HG03060 (cell line): ENCODE measurements at regions not wholly inside any gene's neighbourhood (a gene's known extent, or its start where the extent isn't known, plus 50 kb on each side); places are given as distances from the start of the nearest gene placed in this dataset.

Experiments
- ATAC-seq: cut with Tn5 transposase; IDR thresholded peaks from one replicate; pipeline ENCODE4 v1.9.1; 2021; ENCODE audit warnings: low read depth, moderate number of reproducible peaks; ENCODE audit not compliant: unreplicated experiment

DNA sequence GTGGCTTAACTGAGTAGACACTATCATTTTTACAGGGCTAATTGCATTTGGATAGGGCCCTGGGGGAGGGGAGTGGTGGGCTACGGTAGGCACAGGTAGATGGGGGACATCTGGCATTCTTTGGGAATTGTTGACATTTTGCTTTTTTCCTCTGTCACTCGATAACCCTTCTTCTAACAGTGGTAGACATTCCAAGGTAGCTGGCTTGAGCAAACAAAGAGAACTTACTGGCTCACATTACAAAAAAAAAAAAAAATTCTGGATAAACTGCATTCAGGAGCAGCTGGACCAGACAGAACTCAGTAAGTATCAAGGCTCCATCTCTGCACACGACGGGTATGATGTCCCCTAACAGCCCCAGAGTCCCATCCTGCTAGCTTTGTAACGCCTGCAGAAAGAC lies 585.2 kb downstream of the ZNF608 start:
- ATAC-seq: no peak

DNA sequence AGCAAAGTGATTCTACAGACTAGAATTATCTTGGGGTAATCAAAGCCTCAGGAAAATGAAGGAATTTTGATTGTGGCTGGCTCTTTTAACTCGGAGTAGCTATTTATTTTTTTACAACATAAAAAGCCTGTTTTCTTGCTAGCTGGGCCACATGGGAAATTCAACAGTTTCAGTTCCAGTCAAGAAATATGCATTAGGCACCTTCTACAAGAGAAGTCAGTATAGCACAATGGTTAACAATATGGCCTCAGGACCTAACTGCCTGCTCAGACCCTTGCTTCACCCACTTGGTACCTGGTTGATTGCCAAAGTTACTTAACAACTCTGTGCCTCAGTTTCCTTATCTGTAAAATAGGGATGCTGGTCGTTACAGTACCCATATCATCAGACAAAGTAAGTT lies 586.2 kb downstream of the ZNF608 start:
- no peak for ATAC-seq

DNA sequence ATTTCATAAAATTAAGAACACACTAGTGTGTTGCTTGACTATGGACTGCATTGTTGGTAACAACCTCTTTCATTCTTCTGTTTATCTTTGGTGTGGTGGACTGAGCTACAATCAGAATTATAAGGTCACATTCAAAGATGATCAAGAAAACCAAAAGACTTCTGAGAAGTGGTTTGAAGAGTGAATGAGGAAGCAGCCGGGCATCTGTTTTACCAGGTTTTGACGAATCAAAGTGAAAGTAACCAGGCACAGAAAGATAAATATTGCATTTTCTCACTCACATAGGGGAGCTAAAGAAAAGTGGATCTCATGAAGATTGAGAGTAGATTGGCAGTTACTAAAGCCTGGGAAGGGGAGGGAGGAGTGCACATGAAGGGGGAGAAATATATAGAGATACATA lies 589.1 kb downstream of the ZNF608 start:
- ATAC-seq: no peak

DNA sequence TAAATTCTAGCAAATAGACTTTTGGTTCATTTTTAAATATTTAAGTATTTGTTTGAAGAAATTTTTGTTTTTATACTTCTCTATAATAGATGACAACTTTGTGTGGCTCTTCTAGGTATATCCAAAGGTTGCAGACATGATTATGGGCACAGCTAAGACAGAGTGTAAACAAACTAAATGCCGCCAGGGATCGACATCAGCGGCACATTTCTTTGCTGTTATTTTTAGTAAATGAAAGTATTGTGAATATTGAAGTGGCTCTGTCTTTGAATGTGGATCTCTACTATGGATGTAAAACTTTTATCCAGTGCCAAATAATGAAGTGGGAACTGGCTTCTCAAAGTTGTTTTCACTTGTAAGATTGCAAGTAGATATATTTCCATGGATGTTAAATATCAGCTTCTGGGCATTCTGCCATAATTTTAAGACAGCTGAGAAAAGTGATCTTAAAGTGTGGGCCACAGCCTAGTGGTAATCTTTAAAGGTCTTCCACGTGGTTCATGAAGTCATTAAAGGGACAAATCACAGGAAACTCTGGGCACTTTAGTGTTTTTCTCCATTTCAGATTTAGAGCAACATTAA lies 589.9 kb downstream of the ZNF608 start:
- no peak for ATAC-seq

DNA sequence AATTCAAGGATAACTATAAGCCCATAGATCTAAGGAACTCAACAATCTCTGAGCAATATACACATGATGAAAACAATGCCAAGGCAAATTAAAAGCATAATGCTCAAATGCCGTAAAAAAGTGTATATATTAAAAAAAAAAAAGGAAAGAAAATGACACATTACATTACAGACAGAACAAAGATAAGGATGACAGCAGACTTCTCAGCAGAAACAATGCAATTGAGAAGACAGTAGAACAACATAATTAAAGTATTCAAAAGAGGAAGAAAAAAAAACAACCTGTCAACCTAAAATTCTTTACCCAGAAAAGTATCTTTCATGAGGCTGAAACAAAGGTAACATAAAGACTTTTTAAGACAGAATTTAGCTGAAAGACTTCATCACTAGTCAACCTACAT lies 591.7 kb downstream of the ZNF608 start:
- no peak for ATAC-seq

DNA sequence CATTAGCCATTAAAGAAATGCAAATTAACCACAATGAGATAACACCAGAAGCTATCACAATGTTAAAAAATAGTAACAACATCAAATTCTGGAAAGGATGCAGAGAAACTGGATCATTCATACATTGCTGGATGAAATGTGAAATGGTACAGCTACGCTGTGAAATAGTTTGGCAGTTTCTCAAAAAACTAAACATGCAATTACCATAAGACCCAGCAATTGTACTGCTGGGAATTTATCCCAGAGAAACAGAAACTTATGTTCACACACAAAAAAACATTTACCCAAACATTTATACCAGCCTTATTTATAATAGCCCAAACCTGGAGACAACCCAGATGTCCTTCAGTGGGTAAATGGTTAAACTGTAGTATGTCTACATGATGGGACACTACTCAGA lies 592.9 kb downstream of the ZNF608 start:
- no peak for ATAC-seq

DNA sequence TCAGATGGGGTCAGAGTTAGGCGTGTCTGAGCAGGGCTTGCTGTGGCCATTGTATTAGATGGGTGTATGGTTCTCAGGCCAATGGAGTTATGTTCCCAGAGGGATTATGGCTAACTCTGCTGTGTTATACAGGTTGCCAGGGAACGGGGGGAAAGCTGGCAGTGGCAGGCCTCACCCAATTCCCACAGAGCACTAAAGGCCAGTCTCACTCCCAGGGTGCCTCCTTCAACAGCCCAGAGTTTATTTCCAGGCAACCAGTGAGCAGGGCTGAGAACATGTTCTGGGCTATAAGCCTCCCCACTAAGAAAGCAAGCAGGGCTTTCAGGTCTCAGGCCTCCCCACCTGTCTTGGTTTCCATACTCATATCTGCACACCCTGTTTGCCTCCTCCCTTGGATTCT lies 597.9 kb downstream of the ZNF608 start:
- ATAC-seq: no peak

DNA sequence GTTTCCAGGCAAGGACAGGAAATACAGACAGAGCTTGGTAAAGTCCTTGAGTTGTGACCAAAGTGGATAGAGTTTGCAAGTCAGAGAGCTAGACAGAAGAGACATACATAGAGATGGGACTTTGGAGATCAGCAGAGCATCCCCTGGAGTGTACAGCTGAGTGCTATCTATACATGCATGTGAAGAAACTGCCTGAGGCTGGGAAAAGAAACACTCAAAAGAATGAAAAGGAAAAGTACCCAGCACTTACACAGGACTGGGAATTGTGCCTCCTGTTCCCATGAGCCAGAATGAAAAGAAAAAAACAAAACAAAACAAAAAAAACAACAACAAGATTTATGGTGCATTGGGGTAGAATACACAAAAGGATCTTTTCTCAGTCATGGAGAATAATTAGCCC lies 606.4 kb downstream of the ZNF608 start:
- ATAC-seq: no peak

DNA sequence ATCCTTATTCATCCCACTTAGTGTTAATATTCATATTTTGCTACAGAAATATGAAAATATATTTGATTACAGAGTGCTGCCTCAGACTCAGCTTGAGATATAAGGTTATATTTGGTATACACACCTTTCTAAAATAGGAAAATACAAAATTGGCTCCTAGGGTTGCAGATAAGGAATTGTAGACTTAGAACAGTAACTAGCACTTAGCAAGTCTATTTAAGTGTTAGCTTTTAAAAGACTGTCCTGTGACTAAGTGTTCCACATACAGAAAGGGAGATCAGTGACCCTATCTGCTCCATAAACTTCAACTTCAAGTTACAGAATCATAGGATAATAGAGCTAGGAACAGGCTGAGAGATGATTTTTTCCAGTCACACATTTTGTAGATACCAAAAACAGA lies 607.0 kb downstream of the ZNF608 start:
- no peak for ATAC-seq

DNA sequence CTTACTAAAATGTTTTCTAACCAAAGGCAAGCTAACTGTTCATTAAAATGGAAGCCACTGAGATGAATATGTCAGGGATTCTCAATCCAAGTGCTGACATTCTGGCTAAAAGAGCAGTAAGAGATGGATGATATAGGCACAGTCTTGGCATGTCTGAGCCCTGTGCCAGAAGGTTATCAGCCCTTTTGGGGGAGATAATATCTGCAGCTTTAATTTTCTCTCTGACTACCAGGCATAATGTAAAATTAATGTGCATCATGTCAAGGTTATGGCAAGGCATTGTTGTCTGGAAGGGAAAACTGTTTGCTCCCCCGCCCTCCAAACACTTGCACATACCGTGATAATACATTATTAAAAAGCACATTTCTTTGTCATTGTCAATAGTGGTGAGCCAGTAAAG lies 609.8 kb downstream of the ZNF608 start:
- no peak for ATAC-seq

DNA sequence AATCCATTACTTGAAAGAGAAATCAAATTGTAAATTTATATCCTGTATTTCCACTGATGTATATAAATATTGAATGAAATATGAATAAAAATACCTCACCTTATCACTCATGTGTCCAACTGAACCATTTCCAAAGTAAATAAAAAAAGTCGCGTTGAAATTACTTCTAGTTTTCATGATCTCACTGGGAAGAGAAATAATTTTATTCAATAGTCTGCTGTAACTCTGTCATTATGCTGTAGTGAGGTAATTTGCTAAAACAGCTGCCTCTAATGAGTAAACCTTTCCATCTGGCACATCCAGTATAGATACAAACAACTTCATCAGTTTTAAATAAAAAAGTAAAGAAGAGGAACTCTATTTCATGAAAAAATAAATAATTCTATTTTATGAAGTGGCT lies 611.5 kb downstream of the ZNF608 start:
- ATAC-seq: no peak

DNA sequence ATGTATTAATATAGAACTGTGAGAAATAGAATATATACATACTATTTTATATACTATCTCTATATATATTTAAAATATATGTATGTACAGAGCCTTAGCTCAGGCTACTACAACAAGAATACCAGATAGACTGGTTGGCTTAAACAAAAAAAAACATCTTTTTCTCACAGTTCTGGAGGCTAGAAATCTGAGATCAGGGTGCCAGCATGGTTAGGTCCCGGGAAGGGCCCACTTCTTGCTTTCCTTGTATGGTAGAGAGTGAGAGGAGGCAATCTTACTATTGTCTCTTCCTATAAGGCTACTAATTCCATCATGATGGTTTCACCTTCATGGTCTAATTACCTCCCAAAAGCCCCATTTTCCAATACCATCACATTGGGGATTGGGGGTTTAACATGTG lies 613.0 kb downstream of the ZNF608 start:
- no peak for ATAC-seq

DNA sequence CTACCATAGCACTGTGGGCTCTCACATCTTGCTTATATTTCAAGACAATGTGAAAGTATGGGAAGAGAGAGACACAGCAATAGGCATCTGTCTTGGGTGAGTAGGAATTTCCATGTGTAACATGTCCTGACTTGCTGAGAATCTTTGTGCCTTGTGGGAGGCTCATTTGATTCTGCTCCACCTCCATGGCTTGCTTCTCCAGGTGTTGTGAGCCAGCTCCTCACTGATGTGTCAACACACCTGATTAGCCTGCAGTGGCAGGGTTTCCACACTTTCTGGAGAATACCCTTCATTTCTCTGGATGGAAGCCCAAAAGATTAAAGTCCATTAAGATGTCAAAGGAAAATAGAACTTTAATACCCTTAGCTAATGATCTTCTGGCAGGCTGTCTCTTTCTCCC lies 613.6 kb downstream of the ZNF608 start:
- no peak for ATAC-seq

DNA sequence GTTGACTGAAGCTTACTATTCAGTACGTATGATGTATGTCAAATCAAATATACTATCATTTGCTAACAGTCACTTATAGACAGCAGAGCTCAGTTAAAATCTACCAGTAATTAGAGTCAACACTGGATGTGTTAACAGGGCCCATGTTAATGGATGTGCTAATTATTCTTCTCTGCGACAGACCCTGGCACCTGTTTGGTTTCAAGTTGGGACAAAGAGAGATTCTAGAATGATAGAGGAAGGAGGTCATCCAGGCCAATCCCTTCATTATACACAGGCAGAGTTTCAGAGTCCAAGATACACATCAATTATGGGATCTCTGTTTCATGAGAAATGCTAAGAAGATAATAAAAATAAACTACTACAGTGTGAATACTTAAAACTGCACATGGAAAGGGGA lies 615.0 kb downstream of the ZNF608 start:
- no peak for ATAC-seq

DNA sequence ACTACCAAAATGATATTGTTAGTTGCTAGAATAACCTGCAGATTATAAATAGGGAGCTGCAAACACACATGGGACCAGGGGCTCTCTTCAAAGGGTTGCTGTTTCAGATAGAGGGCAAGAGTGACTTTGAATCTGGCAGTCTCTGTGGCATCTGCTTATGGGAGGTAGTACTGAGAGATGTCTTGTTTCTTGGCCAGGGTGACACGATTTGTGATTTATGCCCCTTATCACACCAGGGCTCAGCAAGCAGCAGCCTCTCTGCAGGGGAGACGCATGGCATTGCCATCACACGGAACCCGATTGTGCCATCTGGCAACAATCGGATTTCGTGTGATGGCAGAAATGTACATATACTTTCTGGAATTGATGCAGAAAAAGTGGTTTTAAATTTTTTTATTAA lies 615.6 kb downstream of the ZNF608 start:
- ATAC-seq: no peak

DNA sequence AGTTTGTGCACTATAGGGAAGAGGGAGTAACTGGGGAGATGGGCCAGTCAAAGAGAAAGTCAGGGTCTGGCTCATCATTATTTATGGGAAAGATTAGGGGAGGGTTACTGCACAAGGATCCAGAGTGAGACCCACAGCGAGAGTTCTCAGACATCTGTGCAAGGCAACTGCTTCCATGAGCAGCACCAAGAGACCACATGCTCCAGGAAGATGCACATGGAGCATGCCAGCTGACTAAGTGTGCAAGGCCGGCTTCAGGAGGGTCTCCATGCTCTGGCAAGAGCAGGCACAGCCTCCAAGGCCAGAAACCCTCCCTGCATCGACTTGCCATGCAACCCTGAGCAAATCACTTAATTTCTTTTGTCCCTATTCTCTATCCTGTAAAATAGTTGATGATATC lies 616.9 kb downstream of the CSNK1G3 start:
- ATAC-seq: no peak

DNA sequence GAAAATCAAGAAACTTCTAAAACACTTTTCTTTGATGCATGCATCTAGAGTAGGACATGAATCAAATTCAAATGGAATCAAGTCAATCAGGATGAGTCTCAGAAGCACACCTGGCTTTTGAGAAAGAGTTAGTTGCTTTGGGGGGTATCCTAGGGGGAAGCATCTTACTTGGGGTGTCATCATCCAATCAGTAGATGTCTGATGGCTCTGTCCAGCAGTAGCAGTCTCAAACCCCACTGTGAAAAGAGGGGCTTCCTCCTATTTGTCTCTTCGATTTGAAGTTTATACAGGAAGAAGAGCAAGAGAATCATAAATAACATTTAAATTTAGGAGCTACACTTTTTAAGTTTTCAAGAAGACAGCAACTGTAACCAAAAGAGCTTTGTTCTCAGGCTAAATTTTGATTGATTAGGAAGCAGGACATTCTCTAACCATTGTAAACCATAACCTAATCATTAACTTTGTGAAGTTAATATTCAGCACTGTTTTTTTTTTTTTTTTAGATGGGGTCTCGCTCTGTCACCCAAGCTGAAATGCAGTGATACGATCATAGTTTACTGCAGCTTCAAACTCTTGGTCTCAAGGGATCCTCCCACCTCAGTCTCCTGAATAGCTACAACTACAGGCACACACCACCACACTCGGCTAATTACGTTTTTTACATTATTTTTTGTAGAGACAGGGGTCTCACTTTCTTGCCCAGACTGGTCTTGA lies 614.7 kb downstream of the CSNK1G3 start:
- ATAC-seq: peak; percentile 73

DNA sequence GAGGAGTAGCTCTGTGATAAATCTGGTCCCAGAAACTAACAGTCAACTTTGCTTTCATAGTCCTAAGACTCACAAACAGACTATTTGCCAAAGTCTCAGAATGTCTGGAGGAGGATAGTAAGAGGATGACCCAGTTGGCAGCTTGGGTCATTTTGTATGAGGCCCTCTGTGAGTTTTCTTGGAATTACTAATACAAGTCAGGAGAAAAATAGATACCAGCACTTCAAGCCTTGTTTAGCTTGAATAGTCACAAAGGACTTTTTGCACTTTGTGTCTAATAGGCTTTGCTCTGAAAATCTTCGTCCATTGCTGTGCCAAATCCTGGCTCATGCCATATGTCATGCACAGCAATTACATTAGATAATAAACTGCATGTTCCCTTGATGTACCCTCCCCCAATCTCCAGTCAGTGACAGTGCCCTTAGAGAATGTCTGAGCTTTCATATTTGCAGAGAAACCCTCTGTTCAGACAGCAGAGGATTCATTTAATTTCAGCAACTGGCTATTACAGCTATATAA lies 612.8 kb downstream of the CSNK1G3 start:
- no peak for ATAC-seq

DNA sequence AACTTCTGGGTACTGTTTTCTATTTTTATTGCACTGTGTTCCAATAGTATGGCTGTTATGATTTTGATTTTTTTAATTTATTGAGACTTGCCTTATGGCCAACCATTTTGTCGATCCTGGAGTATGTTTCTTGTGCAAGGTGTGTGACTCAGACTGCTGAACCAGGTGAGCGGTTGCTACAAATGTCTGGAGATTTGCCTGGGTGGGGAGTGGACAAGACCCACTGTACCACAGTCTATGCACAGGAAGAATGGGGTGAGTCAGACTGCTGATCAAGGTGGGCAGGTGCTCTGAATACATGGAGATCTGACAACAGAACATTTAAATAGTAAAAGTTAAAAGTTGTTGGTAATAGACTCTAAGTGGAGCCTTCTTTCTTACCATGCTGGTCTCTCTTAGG lies 609.2 kb downstream of the CSNK1G3 start:
- ATAC-seq: no peak

DNA sequence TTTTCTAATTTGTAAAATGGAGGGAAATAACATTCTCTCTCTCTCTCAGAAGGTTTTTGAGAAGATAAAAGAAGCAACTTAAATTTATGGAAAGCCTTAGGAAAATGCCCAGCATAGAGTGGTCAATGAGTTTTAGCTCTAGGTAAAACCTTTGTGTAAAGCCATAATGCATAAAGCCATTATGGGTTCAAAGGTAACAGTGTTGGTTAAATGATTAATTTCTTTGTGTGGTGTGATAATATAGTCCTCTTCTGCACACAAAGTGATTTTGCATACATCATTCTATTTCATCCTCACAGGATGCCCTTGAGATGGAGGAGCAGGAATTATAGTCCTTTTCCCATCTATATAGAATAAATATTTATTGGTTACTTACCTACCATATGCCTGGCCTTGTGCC lies 602.9 kb downstream of the CSNK1G3 start:
- ATAC-seq: no peak

DNA sequence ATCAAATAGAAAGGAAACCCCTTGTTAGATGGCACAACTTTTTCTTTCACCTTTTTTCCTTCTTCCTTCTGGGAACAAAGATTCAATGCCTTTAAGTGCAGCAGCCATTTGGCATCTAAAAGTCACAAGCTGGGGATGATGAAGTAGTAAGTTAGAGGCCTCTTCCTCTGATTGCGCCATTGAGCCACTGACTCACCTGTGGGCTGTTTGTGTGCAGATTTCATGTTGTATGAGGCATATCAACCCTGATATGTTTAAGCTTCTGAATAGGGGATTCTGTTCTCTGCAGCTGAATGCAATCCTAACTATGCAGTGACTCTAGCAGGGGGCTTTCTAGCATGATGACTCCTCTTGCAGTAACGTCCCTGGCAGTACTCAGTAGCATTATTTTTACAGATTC lies 599.9 kb downstream of the CSNK1G3 start:
- ATAC-seq: no peak

DNA sequence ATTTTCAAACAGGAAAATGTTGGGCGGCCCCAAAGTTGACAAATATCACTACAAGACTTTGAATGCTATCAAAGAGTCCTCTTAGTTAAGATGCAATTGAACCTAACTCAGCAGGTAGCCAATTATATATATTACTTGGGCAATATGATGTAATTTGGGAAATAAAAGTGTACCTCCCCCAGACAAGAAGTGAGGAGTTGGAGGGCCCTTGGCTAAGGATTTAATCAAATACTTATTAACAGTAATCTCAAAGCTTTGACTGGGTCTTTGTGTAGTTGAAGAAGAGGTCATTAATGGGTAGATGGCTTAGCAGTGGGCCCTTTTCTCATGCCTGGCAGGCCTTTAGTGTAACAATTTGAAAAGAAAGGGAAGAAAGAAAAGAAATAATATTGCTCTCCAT lies 599.0 kb downstream of the CSNK1G3 start:
- ATAC-seq: no peak
